Mesenteric fat pad (tissue), 1 donor: ENCODE measurements at regions not wholly inside any gene's neighbourhood (a gene's known extent, or its start where the extent isn't known, plus 50 kb on each side); places are given as distances from the start of the nearest gene placed in this dataset.
"Not testable (repeated sequence)": the region's sequence is repeated elsewhere in the genome, so short reads cannot be mapped to it uniquely, and the experiment has no call there.

ENCODE experiments used
- DNase-seq: peaks from one replicate; pipeline ENCODE4 v3.0.0-alpha.2; 2020; ENCODE audit warnings: low spot score
- donor health status: DM: yes; HTN: yes; CAD: no.

DNA sequence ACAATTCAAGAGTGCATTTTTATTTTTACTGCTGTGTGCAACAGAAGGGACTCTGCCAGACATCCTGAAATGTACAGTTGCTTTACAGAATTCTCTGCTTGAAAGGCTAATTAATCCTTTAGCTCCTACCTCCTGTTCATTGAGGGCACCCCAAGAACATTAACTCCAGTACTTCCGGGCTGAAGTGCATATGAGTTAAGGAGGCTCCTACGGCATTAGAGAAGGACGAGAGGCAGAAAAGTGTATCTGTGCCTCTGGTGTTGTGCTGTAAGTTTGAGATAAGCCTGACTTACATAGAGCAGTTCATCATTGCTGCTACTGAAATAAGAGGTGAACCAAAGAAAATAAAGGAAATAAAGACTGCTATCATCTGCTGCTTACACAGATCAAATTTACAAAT lies 609.3 kb upstream of the ADGRB3 start:
- DNase-seq, result no peak

DNA sequence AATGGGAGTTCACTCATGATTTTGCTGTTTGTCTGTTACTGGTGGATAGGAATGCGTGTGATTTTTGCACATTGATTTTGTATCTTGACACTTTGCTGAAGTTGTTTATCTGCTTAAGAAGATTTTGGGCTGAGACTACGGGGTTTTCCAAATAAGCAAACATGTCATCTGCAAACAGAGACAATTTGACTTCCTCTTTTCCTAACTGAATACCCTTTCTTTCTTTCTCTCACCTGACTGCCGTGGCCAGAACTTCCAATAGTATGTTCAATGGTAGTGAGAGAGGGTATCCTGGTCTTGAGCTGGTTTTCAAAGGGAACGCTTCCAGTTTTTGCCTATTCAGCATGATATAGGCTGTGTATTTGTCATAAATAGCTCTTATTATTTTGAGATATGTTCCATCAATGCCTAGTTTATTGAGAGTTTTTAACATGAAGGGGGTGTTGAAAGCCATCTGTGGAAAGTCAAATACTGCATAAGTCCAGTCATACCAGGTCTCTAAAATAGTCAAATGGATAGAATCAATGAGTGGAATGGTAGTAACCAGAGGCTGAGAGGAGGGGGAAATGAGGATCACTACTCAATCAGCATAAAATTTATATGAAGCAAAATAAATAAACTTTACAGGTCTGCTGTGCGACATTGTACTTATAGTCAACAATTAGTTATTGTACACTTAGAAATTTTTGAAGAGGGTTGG lies 610.4 kb upstream of the ADGRB3 start:
- no peak for DNase-seq

- DNase-seq, result not testable (repeated sequence)
These were observed 612.1 kb upstream of the ADGRB3 start for GRCh38 chr6:68022968-68023367.

DNA sequence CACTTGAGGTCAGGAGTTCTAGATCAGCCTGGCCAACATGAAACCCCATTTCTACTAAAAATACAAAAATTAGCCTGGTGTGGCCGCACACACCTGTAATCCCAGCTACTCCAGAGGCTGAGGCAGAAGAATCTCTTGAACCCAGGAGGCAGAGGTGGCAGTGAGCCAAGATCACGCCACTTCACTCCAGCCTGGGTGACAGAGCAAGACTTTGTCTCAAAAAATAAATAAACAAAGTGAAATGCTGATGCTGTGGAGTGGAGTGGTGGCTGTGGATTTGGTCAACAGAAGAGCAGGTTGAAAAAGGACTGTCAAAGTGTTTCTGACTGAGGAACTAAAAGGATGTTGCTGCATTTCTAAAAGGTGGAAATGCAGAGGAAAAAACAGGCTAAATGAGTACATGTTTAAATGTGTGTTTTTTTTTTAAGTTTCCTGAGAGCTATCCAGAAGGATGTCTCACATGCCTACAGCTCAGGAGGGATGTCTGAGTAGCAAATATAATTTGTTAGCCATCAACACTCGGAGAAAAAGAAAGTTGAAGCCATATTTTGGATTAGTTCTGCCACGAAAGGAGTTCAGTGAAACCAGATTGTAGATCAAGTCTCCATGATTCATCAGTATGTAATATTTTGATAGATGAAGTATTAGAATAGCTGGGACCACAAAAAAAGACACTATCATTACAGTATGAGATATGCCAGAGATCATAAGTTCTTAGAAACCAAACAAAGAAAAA lies 621.1 kb upstream of the ADGRB3 start:
- DNase-seq, result no peak

- DNase-seq, result no peak
These were observed 622.3 kb upstream of the ADGRB3 start for GRCh38 chr6:68012822-68013221.

DNA sequence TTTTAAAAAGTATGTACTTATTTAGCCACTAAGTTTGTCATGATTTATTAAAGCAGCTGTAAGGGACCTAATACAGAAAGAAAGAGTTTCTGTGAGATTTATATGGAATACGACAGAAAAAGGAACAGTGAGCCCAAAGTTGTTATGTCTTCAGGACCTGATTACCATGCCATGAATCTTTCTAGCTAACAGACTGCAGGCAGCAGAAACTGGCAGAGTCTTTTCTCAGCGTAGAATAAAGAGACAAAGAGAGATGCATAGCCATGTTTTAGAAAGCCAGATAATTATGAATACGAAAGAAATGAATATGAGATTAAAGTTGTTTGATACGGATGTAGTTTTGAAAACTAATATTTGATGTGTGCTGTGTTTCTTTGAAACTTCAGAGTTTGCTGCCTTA lies 624.1 kb upstream of the ADGRB3 start:
- no peak for DNase-seq

DNA sequence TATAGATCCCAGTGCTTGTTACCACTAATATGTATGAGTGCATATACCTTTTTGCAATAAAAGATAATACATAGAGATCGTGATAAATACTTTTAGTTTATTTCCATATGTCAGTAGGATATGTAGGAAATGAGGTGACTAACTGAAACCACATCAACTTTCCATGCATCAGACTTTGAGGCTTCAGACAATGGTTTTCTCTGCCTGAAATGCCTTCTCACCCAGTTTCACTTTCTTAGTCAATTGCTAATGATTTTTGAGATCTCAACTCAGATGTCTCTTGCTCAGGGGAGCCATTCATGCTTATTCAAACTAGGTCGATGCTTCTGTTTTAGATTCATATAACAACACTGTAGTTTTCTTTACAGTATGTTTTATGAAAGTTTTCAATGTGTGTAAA lies 626.6 kb upstream of the ADGRB3 start:
- no peak for DNase-seq

GRCh38 chr6:68007717-68008116 lies 627.4 kb upstream of the ADGRB3 start:
- DNase-seq, result no peak

- no peak for DNase-seq
These were observed 648.3 kb upstream of the ADGRB3 start for GRCh38 chr6:67986694-67987232.

DNA sequence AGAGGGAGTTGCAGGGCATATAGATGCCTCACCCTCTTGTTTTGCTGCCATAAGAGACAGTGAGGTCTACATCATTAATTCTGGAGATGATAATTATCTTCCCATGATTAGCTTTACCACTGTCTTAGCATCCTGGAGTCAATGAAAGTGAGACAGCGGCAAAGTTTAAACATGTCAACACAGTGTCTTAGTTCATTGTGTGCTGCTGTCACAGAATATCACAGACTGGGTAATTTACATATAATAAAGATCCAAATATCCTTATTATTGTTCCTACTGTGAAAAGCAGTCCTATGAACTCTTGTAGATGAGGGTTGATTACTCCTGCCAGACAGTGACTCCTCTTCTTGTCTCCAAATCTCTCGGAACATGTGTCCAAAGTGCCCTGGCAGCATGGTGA lies 658.6 kb upstream of the ADGRB3 start:
- DNase-seq, result no peak

DNA sequence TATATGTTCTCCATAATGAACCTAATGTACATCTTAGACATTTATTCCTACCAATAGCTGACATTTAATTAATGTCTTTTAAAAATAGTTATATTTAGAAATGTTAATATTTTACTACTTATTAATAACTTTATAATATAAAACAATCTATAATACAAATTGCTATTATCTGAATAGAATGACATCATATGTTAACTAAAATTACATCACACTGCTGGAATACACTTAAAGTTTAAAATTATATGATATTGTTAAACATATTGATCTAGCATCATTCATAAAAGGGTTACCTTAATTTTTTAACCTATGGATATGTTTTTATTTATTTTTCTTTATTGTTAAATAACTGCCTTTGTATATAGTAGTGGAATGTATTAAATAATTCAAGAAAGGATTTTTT lies 660.2 kb upstream of the ADGRB3 start:
- no peak for DNase-seq

DNA sequence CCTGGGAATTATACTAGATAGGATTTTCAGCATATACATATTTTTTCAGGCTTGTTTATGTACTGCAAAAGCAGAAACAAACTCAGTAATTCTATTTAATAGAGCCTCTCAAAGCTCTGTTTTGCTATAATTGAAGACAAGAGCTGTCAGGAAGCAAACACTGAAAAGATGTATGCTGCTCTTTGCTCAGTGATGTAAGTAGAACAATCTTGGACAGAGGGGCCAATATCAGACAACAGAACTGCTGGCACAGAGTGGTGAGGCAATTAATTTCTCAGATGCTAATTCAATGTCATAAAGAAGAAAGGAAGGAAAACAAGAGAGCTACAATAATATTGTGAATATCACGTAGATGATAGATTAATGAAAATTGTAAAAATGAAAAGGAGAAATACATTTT lies 663.3 kb upstream of the ADGRB3 start:
- no peak for DNase-seq

- no peak for DNase-seq
These were observed 668.3 kb upstream of the ADGRB3 start for GRCh38 chr6:67966830-67967229.

DNA sequence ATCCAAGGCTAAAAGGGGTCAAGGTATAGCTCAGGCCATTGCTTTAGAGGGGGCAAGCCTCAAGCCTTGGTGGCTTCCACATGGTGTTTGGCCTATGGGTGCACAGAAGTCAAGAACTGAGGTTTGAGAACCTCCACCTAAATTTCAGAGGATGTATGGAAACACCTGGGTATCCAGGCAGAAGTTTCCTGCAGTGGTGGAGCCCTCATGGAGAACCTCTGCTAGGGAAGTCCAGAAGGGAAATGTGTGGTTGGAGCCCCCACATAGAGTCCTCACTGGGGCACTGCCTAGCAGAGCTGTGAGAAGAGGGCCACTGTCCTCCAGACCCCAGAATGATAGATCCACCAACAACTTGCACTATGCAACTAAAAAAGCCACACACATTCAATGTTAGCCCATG lies 678.7 kb upstream of the ADGRB3 start:
- DNase-seq, result no peak

GRCh38 chr6:67952948-67953347 lies 682.1 kb upstream of the ADGRB3 start:
- DNase-seq, result no peak

GRCh38 chr6:67952121-67952520 lies 683.0 kb upstream of the ADGRB3 start:
- DNase-seq, result no peak

DNA sequence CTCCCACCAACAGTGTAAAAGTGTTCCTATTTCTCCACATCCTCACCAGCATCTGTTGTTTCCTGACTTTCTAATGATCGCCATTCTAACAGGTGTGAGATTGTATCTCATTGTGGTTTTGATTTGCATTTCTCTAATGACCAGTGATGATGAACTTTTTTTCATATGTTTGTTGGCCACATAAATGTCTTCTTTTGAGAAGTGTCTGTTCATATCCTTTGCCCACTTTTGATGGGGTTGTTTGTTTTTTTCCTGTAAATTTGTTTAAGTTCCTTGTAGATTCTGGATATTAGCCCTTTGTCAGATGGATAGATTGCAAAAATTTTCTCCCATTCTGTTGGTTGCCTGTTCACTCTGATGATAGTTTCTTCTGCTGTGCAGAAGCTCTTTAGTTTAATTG lies 687.3 kb upstream of the ADGRB3 start:
- DNase-seq, result not testable (repeated sequence)

DNA sequence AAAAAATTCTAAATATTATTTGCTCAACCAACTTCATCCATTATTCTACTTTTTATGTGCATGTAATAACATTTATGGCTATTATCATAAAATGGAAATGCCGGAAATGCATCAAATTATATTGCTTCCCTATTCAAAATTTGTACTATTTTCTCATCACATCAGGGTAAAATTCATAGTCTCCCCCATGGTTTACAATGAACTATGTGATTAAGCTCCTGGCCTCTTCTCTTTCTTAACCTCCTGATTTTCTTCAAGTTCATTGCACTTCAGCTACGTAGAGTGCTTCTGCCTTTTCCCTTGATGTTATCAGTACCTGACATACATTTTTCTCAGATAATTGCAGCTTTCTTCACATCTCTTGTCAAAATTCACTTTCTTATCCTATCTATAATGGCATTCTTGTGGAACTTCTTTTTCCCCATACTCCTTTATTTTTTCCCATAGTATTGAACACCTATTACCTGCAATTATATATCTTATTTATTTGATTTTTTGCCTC lies 699.1 kb upstream of the ADGRB3 start:
- DNase-seq, result no peak

- no peak for DNase-seq
These were observed 701.8 kb upstream of the ADGRB3 start for GRCh38 chr6:67933278-67933677.

DNA sequence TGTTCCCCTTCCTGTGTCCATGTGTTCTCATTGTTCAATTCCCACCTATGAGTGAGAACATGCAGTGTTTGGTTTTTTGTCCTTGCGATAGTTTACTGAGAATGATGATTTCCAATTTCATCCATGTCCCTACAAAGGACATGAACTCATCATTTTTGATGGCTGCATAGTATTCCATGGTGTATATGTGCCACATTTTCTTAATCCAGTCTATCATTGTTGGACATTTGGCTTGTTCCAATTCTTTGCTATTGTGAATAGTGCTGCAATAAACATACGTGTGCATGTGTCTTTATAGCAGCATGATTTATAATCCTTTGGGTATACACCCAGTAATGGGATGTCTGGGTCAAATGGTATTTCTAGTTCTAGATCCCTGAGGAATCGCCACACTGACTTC lies 712.5 kb upstream of the ADGRB3 start:
- DNase-seq, result not testable (repeated sequence)

GRCh38 chr6:67920040-67920439 lies 715.0 kb upstream of the ADGRB3 start:
- DNase-seq, result not testable (repeated sequence)

DNA sequence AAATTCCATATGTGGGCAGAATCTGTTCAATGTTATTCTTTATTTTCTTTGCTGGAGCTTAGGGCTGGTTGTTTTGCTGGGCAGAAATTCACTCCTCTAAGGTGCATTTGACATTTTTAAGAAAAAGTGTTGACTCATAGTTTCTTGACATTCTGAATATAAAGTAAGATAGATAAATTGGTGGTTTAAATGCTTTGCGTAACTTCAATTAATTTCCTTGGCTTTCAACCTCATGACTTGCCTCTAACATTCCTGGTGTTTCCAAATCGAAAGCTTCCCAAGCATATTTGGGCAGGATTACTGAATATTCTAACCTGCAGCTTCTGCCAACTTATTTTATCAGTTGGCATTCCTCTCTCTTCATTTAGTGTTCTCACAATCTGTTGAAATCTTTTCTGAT lies 718.7 kb upstream of the ADGRB3 start:
- DNase-seq, result no peak

- DNase-seq, result no peak
These were observed 720.7 kb upstream of the ADGRB3 start for GRCh38 chr6:67914419-67914818.
